ENCODE measurements at regions not wholly inside any gene's neighbourhood (a gene's known extent, or its start where the extent isn't known, plus 50 kb on each side); places are given as distances from the start of the nearest gene placed in this dataset.

GRCh38 chr13:105497597-105497996 is 1037.9 kb downstream of the EFNB2 start:
- no peak for TF ChIP-seq CTCF (IDR thresholded peaks at IDR 0.05)
- TF ChIP-seq POLR2AphosphoS5 (IDR thresholded peaks at IDR 0.05) = no peak

All from breast epithelium (tissue), 3 donors.